Peyer's patch (tissue), 4 donors: ENCODE measurements at regions not wholly inside any gene's neighbourhood (a gene's known extent, or its start where the extent isn't known, plus 50 kb on each side); places are given as distances from the start of the nearest gene placed in this dataset.

Experiments used
- CTCF ChIP-seq, 6 experiments: fragments of 450-650 bp in 4 of 6; fragments of 200-600 bp in 2 of 6; sonication (generic) in 1 of 6; IDR thresholded peaks; one replicate each; pipeline ENCODE4 v1.5.1; 2017 to 2019; ENCODE audit warnings: antibody characterized with exemption in 6 of 6, mild to moderate bottlenecking in 3 of 6, moderate library complexity in 1 of 6
- POLR2A ChIP-seq, 2 donors: fragments of 450-650 bp; IDR thresholded peaks; one replicate each; pipeline ENCODE4 v1.5.1; 2017; ENCODE audit warnings: antibody characterized with exemption in 2 of 2, mild to moderate bottlenecking in 2 of 2, moderate library complexity in 2 of 2

- TF ChIP-seq CTCF (IDR thresholded peaks at IDR 0.05), result no peak
- TF ChIP-seq POLR2A (IDR thresholded peaks at IDR 0.05), result no peak
These were observed 598.2 kb downstream of the LMO4 start for GRCh38 chr1:87926921-87927320.
